ENCODE measurements at regions not wholly inside any gene's neighbourhood (a gene's known extent, or its start where the extent isn't known, plus 50 kb on each side); places are given as distances from the start of the nearest gene placed in this dataset.
A peak's percentile ranks its signal among the peaks of the same experiment; 100 is the strongest.

- Histone ChIP-seq H3K9me3 (no peaks in the 10 kb centered on the region), H3K36me3 (no peaks in the 10 kb centered on the region), H3K27me3 (no peaks in the 10 kb centered on the region), H3K4me1 (ENCODE audit: insufficient read depth) (peaks cover 14% of the 10 kb centered on the region), H3K27ac (no peak overlapping the region), H3K4me3 (no peak overlapping the region)
- WGBS, 3 donors: 17 to 37% (median 34%) methylated on average over 3 of the region's 3 CpGs
- no peak for DNase-seq
- intact Hi-C loops (cut with DNase I): no loop called here
- TF ChIP-seq CTCF (IDR thresholded peaks at IDR 0.05) (no peak), POLR2A (IDR thresholded peaks at IDR 0.05) (no peak), EP300 (IDR thresholded peaks at IDR 0.05) (no peak)
Observed at GRCh38 chr13:24076109-24076508, 84.4 kb upstream of the SPATA13 start.

GRCh38 chr13:24076636-24077035 lies 83.9 kb upstream of the SPATA13 start:
- H3K4me1 ChIP-seq (ENCODE audit: insufficient read depth): peaks cover 15% of the 10 kb centered on the region
- H3K27me3 ChIP-seq: no peaks in the 10 kb centered on the region
- TF ChIP-seq EP300 (IDR thresholded peaks at IDR 0.05) (no peak), CTCF (IDR thresholded peaks at IDR 0.05) (no peak), POLR2A (IDR thresholded peaks at IDR 0.05) (no peak)
- no peak for DNase-seq
- H3K27ac ChIP-seq: no peak overlapping the region
- H3K36me3 ChIP-seq: no peaks in the 10 kb centered on the region
- H3K4me3 ChIP-seq: no peak overlapping the region
- intact Hi-C loops (cut with DNase I): no loop called here
- H3K9me3 ChIP-seq: no peaks in the 10 kb centered on the region
- WGBS, 3 donors: 75 to 82% (median 77%) methylated on average over 8 of the region's 8 CpGs

GRCh38 chr13:24080134-24080533 lies 80.4 kb upstream of the SPATA13 start:
- Histone ChIP-seq H3K36me3 (no peaks in the 10 kb centered on the region), H3K9me3 (no peaks in the 10 kb centered on the region), H3K4me3 (no peak overlapping the region), H3K27me3 (no peaks in the 10 kb centered on the region), H3K4me1 (ENCODE audit: insufficient read depth) (peaks cover 18% of the 10 kb centered on the region), H3K27ac (peak overlapping the region in 1 of 2 donors; percentile 59)
- no peak for DNase-seq
- intact Hi-C loops (cut with DNase I): no loop called here
- TF ChIP-seq POLR2A (IDR thresholded peaks at IDR 0.05) (no peak), CTCF (IDR thresholded peaks at IDR 0.05) (no peak), EP300 (IDR thresholded peaks at IDR 0.05) (no peak)
- 47 to 66% (median 53%) methylated on average over 5 of the region's 5 CpGs for WGBS, 3 donors

GRCh38 chr13:24081387-24081786 lies 79.1 kb upstream of the SPATA13 start:
- peak overlapping the region in 1 of 2 donors; percentile 59 for H3K27ac ChIP-seq
- no peak for TF ChIP-seq CTCF (IDR thresholded peaks at IDR 0.05)
- no peak for TF ChIP-seq EP300 (IDR thresholded peaks at IDR 0.05)
- no peak for TF ChIP-seq POLR2A (IDR thresholded peaks at IDR 0.05)
- no peaks in the 10 kb centered on the region for H3K9me3 ChIP-seq
- H3K36me3 ChIP-seq: no peaks in the 10 kb centered on the region
- H3K4me3 ChIP-seq: no peak overlapping the region
- 11 to 47% (median 12%) methylated on average over 2 of the region's 2 CpGs for WGBS, 3 donors
- intact Hi-C loops (cut with DNase I): no loop called here
- H3K27me3 ChIP-seq: no peaks in the 10 kb centered on the region
- H3K4me1 ChIP-seq (ENCODE audit: insufficient read depth): peaks cover 14% of the 10 kb centered on the region
- DNase-seq: peak; percentile 62 to 84 (median 66)

- Histone ChIP-seq H3K4me3 (no peak overlapping the region), H3K36me3 (no peaks in the 10 kb centered on the region), H3K9me3 (no peaks in the 10 kb centered on the region), H3K27ac (no peak overlapping the region), H3K27me3 (no peaks in the 10 kb centered on the region), H3K4me1 (ENCODE audit: insufficient read depth) (peaks cover 22% of the 10 kb centered on the region)
- DNase-seq: no peak
- intact Hi-C loops (cut with DNase I): no loop called here
- no peak for TF ChIP-seq EP300 (IDR thresholded peaks at IDR 0.05)
- TF ChIP-seq POLR2A (IDR thresholded peaks at IDR 0.05): no peak
- no peak for TF ChIP-seq CTCF (IDR thresholded peaks at IDR 0.05)
- WGBS, 3 donors: 56 to 98% (median 76%) methylated on average over 5 of the region's 5 CpGs
Observed at GRCh38 chr13:24083141-24083540, 77.4 kb upstream of the SPATA13 start.

All from ovary (tissue), 7 donors.